Colonic mucosa (tissue), 4 donors: ENCODE measurements at regions not wholly inside any gene's neighbourhood (a gene's known extent, or its start where the extent isn't known, plus 50 kb on each side); places are given as distances from the start of the nearest gene placed in this dataset.

Source experiments
- DNase-seq: peaks from one replicate; pipeline ENCODE4 v3.0.0-alpha.2; 2020
- H3K27ac ChIP-seq: fragments of 200-600 bp; one replicate; pipeline ENCODE4 v1.8.0; 2021
- H3K27me3 ChIP-seq: fragments of 200-600 bp; one replicate; pipeline ENCODE4 v1.8.0; 2021
- H3K36me3 ChIP-seq: fragments of 200-600 bp; one replicate; pipeline ENCODE4 v1.8.0; 2021
- H3K4me1 ChIP-seq: fragments of 200-600 bp; one replicate; pipeline ENCODE4 v1.8.0; 2021; ENCODE audit warnings: mild to moderate bottlenecking
- H3K4me3 ChIP-seq: fragments of 200-600 bp; one replicate; pipeline ENCODE4 v1.8.0; 2021
- H3K9ac ChIP-seq, 2 donors: one replicate each; pipeline ENCODE4 v1.7.0; 2013; ENCODE audit warnings: control low read depth in 2 of 2, low read depth in 2 of 2, low read length in 2 of 2
- H3K9me3 ChIP-seq: fragments of 200-600 bp; one replicate; pipeline ENCODE4 v1.8.0; 2021
- intact Hi-C: fragments of 100-400 bp; cut with DNase I; formaldehyde crosslinking; loops from one replicate; pipeline ENCODE4 v1.14.1; 2022
- TF ChIP-seq, protein P1 (sequence below): fragments of 200-600 bp; IDR thresholded peaks from one replicate; pipeline ENCODE4 v1.8.0; 2022; ENCODE audit warnings: antibody characterized with exemption, mild to moderate bottlenecking
- donor health status: healthy.
- donor health status: DM: no; HTN: no; CAD: no.
- donor health status: DM: no; HTN: no; CAD: no.

DNA sequence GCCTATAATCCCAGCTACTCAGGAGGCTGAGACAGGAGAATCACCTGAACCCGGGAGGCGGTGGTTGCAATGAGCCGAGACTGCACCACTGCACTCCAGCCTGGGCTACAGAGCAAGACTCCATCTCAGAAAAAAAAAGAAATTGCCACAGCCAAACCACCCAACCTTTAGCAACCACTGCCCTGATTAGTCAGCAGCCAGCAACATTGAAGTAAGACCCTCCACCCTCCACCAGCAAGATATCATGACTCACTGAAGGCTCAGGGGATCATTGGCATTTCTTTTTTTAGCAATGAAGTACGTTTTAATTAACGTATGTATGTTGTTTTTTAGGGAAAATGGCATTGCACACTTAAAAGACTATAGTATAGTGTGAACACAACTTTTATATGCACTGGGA is 349.1 kb upstream of the ACVR2A start:
- intact Hi-C loops = no loop called here
- Histone ChIP-seq H3K4me1 (no peaks in the 10 kb centered on the region), H3K9me3 (no peaks in the 10 kb centered on the region), H3K9ac (no peak overlapping the region), H3K27me3 (no peaks in the 10 kb centered on the region), H3K36me3 (no peaks in the 10 kb centered on the region), H3K4me3 (no peak overlapping the region), H3K27ac (no peak overlapping the region)
- TF ChIP-seq, protein P1, sequence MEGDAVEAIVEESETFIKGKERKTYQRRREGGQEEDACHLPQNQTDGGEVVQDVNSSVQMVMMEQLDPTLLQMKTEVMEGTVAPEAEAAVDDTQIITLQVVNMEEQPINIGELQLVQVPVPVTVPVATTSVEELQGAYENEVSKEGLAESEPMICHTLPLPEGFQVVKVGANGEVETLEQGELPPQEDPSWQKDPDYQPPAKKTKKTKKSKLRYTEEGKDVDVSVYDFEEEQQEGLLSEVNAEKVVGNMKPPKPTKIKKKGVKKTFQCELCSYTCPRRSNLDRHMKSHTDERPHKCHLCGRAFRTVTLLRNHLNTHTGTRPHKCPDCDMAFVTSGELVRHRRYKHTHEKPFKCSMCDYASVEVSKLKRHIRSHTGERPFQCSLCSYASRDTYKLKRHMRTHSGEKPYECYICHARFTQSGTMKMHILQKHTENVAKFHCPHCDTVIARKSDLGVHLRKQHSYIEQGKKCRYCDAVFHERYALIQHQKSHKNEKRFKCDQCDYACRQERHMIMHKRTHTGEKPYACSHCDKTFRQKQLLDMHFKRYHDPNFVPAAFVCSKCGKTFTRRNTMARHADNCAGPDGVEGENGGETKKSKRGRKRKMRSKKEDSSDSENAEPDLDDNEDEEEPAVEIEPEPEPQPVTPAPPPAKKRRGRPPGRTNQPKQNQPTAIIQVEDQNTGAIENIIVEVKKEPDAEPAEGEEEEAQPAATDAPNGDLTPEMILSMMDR = no peak
- no peak for DNase-seq

DNA sequence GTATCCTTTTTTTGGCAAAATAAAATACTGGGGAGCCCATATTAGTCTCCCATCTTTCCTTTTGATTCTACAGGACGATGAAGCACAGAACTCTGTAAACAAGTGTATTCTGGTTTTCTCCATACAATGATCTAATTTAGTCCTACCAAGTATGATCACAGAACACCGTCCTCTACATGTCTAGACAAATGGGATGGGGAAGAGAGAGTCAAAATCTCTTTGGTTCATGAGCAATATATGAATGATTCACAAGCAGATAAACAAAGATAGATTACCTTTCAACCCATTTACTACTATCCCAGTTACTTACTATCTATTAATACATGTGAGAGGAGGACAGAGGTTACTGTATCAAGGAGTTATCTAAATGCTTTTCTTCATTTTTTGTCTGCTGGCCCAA is 352.4 kb upstream of the ACVR2A start:
- H3K4me3 ChIP-seq = no peak overlapping the region
- DNase-seq = no peak
- H3K36me3 ChIP-seq = no peaks in the 10 kb centered on the region
- intact Hi-C loops = no loop called here
- no peak overlapping the region for H3K9ac ChIP-seq
- TF ChIP-seq, protein P1 = no peak
- H3K27me3 ChIP-seq = no peaks in the 10 kb centered on the region
- H3K27ac ChIP-seq = no peak overlapping the region
- no peaks in the 10 kb centered on the region for H3K4me1 ChIP-seq
- H3K9me3 ChIP-seq = no peaks in the 10 kb centered on the region

DNA sequence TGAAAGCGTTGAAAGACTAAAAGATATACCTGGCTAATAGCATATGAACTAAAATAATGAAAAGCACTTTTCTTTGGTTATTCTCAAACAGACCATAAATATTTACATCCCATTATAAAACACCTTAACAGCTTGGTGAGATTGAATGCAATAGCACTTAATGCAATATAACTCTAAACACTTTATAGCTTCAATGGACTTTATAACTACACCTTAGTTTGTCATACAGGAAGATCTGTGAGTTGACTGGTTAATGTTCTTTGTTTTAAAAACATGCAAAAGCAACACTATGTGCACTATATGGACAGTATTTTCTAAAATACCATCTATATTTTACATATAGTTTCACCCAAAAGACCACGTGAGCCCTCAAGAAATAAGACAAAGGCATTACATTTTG is 353.3 kb upstream of the ACVR2A start:
- TF ChIP-seq, protein P1 = no peak

DNA sequence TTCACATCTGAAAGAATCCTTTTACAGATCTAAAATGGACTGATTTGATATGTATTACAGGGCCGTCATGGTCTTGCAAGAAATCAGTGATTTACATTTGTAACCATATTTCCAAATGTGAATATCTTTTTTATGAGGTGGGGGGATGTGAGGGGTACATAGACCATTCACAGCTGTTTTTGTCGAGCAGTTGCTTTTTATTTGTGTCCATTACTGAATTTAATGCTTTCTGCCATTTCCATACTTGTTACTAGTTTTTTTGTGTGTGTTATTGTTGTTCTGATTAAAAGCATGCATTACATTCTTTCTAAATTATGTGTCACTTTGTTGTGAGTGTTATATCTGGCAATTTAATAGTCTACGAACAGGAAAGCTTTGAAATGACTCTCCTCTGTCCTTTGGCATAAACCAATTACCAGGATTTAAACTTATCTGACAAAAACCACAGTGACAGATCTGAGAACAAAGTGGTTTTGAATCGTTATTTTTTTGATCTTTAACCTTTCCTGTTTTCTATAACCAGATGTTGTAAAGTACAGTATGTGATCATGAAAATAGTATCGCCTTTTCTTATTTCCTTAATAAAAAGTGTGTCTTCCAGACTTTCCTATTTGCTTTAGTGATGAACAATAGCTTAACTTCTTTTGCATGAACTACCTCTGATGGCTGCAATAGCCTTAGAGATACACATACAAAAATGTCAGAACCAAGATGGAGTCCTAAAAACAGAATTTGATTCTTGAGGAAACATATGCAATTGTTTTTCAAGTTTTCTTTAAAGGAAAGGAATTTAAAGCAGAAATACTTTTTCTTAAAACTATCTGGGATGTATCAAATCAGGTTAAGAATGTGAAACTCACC is 354.2 kb upstream of the ACVR2A start:
- DNase-seq = no peak
- H3K27ac ChIP-seq = no peak overlapping the region
- H3K4me3 ChIP-seq = no peak overlapping the region
- no peak overlapping the region for H3K9ac ChIP-seq
- H3K9me3 ChIP-seq = no peaks in the 10 kb centered on the region
- no peaks in the 10 kb centered on the region for H3K36me3 ChIP-seq
- intact Hi-C loops = no loop called here
- TF ChIP-seq, protein P1 = no peak
- no peaks in the 10 kb centered on the region for H3K4me1 ChIP-seq
- no peaks in the 10 kb centered on the region for H3K27me3 ChIP-seq

More for the DNA sequence above, 353.3 kb upstream of the ACVR2A start:
- Histone ChIP-seq H3K4me3 (no peak overlapping the region), H3K27me3 (no peaks in the 10 kb centered on the region), H3K36me3 (no peaks in the 10 kb centered on the region), H3K9ac (no peak overlapping the region), H3K27ac (no peak overlapping the region), H3K9me3 (no peaks in the 10 kb centered on the region), H3K4me1 (no peaks in the 10 kb centered on the region)
- intact Hi-C loops = no loop called here
- DNase-seq = no peak

DNA sequence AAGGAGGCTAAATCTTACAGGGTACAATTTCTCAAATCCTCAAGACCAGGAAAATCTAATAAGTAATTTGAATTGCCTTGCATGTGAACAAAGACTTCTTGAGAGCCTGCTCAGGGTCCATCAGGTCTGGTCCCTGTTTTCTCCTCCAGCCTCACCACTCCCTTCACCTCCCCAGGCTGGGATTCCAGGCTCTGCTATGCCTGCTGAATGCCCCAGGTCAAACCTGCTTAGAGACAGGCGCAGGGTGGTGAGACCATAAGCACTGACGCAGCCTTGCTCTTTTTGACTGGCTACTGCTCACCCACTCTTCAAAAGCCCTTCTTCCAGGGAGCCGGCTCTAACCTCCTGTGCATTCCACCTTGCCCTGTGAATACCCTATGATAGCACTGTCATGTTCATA is 356.4 kb upstream of the ACVR2A start:
- Histone ChIP-seq H3K9ac (no peak overlapping the region), H3K4me3 (no peak overlapping the region), H3K9me3 (no peaks in the 10 kb centered on the region), H3K27ac (no peak overlapping the region), H3K27me3 (no peaks in the 10 kb centered on the region), H3K4me1 (no peaks in the 10 kb centered on the region), H3K36me3 (no peaks in the 10 kb centered on the region)
- TF ChIP-seq, protein P1 = no peak
- intact Hi-C loops = no loop called here
- DNase-seq = no peak
